HG03442 (cell line): ENCODE measurements at regions not wholly inside any gene's neighbourhood (a gene's known extent, or its start where the extent isn't known, plus 50 kb on each side); places are given as distances from the start of the nearest gene placed in this dataset.
"Not testable (repeated sequence)": the region's sequence is repeated elsewhere in the genome, so short reads cannot be mapped to it uniquely, and the experiment has no call there.

ENCODE experiments used
- ATAC-seq: cut with Tn5 transposase; IDR thresholded peaks from one replicate; pipeline ENCODE4 v1.9.1; 2021; ENCODE audit warnings: mild to moderate bottlenecking, moderate library complexity; ENCODE audit not compliant: unreplicated experiment

DNA sequence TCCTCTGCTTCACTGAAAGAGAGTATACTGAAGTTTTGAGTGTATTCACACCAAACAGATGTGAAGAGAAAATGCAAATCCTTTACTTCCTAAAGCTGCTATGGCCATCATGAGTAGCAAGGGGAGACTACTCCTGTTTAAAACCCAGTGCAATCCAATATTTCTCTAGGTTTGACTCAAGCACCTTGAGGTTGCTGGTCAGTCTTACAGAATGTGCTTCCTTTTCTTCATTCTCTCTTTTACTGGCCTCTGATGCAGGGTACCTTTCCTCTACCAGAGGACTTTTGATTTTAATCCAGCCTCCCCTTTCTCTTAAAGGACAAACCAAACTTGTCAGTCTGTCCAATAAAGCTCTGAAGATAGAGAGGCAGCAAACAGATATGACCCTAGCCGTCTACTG is 98.1 kb upstream of the TLE4 start:
- no peak for ATAC-seq

DNA sequence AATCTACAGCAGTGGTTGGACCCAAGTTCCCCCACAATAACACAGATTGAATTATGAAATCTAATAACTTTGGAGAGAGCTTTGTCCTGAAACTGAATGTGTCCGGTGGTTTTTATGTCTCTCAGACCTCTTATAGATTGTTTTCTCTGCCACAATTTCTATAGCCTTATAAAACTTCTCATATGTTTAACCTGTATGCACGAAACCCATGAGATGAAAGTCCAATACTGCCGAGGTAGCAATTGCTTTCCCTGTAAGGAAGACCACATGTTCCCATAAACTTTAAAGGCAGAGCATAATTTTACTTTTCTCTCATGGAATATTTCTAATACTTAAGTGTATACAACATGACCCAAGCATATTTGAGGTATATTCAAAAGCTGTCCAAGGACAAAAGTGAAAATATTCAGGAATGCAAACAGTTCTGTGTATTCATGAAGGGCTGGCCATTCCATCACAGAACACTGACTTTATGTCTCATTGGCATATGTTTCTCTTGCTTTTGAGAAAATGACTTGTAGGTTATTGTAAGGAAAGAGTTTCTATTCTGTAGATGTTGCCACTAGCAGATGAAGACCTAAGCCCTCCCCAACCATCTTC is 94.4 kb upstream of the TLE4 start:
- no peak for ATAC-seq

DNA sequence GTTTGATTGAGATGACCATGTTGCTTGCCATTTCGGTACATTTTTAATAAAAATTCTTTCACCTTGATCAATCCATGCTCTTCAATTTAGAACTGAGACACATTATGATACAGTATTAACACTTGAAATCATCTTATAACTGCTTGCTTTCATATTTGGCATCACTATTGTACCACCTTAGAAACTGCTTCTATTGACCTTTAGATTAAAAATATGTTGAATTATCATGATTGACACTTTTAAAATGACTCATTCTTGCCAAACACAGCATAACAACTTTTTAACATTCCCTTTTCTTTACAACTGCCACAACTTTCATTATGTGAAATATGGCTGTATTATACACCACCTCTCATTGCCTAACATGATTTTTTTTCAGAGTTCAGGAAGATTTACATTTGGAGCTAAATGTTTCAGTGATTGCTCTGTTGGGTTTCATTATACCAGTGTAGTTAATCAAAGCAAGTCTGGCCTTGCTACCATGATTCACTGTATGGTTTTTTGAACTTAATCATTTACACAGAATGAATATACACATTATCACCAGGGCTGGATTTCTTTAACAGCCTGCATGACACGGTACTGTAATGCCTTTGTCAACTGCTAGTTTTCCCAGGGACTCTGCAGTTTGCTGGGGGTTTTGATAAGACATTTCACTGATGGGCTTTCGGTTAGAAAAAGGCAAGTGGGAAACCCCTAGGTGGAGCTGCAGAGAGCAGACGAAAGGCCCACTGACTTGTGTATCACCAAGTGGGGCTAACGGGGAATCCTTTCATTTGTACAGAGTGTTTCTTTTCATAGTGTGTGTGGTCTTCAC is 93.6 kb upstream of the TLE4 start:
- ATAC-seq, result peak; percentile 70

DNA sequence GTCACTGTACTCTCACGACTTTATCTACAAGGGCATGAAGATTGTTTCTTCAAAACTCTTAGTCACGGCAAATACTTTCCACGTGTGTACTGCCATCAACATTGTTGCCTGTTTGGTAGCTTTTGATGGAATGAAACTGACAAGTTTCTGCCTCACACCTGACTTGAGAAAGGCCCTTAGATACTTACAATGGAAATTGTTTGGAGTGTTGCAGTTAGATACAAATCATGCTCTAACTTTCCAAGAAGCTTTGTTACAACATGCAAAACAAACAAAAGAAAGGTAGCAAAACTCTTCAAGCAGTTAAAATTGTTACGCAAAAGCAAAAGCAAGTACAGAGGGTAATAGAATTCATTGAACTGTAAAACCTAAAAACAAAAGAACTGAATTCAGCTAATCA is 91.1 kb upstream of the TLE4 start:
- ATAC-seq, result no peak

DNA sequence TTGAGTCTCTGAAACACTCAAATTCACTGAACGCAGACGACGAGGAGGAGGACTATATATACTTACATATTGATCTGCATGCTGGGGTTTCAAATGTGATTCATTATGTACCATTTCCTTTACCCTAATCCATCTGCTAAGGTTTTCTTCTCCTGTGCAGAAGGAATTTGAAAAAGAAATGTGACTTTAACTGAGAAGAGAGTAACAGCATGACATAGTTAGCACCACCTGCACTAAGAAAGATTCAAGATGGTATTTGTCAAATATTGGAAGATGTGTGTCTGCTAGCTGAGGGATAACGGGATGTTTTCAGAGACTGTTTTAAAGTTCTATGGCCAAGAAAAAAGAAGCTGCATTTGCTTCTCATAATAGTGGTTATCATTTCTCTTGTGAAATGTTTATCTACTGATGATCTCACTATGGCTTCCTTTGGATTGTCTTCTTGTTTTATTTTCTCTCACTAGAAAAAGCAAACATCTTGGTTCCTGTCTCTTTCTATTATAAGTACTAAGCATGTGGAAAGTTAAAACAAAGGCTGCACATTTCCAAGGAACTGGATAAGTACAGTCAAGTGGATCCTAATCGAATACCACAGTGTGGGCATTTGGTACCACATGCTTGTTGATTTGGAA is 89.8 kb upstream of the TLE4 start:
- no peak for ATAC-seq

DNA sequence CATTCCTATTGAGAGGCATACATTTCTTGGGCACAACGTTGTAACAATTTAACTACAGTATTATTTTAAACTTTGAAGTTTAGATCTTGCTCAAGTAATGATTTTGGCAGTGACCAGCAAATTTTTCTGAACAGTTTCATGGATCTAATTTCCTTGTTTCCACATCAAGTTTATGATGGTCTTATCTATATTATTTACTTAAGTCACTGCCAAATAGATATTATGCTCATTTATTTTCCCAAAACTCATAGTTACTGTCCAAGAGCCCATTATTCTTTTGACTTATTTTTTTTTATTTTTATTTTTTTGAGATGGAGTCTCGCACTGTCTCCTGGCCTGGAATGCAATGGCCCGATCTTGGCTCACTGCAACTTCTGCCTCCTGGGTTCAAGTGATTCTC is 86.5 kb upstream of the TLE4 start:
- no peak for ATAC-seq

DNA sequence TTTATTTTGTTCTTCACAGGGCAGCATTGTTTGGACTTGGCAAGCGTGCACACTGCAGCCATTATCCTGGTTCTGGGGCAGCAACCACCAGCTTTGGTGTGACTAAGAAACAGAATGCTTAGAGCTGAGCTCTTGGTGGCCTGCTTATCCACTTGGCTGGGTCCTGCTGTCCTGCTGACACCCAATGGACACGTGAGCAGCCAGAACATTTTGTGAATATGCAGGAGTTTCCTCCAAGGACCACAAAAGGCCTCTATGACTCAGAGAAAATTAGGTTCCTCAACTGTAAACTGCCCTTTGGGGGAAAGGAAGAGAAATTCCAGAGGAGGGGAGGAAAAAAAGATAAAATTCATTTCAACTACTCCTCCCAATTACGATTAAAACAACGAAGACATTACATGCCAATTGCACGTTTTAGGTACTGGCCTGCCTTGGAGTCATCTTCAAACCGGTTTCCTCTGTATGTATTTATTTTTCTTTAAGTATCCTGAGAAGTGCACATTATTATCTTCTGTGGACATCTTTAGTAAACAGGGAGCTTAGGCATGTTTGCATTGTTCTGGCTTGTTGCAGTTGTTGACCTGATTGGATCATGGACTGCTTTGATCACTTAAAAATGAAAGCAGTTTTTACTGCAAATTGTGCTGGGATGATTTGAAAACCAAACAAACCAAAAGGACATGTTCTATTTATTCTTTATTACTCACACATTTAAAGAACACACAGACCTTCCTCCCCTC is 82.3 kb upstream of the TLE4 start:
- no peak for ATAC-seq

DNA sequence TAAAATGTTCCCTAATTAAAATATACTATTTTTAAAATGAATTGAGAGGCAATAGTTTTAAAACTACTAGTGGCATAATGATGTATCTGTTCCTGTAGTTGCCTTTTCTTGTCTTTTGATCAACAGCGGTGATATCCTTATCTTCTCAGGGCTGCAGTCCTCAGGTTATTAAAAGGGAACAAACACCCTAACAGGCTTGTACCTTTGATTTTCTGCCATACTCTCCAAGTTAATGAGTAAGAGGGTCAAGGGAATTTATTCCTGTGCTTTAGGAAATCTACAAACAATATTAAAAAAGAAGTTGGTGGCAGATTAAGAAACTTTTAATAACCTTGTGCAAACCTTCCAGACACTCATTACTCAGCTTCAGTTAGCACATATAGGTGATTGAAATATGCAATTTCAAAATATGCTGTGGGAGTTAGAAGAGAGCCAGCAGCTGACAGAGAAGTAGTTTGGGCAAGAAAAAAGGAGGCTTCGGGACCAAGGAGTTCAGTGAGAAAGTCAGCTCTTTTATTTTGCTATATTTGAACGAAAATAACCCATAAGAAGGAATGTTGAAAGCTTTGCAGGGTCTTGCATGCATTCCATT is 81.0 kb upstream of the TLE4 start:
- no peak for ATAC-seq

DNA sequence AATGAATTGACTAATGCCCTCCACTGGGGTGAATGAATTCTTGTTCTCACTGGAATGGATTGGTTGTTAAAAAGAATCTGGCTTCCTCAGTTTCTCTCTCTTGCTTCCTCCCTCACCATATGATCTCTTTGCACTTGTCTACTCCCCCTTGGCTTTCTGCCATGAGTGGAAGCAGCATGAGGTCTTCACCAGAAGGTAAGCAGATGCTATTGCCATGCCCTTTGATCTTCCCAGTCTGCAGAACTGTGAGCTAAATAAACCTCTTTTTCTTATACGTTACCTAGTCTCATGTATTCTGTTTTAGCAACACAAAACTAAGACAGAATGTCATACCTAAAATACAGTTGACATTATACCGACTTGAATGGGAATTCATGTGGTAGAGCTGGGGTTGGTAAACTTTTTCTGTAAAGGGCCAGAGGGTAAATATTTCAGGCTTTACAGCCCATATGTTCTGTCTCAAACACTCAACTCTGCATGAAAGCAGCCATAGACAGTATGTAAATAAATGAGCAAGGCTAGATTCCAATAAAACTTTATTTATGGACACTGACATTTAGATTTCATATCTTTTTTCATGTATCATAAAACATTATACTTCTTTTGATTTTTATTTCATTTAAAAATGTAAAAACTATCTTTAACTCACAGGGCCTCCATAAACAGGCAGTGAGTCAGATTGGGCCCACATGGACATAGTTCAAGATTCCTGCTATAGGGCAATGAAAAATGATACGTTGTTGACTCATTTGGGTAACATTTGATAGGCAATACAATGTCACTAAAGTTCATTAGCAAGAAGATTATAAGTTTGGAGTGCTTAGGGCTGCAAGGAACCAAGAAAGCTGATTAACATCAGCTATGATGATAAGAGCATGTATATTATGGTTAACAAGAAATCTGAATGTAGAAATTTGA is 79.4 kb upstream of the TLE4 start:
- no peak for ATAC-seq

DNA sequence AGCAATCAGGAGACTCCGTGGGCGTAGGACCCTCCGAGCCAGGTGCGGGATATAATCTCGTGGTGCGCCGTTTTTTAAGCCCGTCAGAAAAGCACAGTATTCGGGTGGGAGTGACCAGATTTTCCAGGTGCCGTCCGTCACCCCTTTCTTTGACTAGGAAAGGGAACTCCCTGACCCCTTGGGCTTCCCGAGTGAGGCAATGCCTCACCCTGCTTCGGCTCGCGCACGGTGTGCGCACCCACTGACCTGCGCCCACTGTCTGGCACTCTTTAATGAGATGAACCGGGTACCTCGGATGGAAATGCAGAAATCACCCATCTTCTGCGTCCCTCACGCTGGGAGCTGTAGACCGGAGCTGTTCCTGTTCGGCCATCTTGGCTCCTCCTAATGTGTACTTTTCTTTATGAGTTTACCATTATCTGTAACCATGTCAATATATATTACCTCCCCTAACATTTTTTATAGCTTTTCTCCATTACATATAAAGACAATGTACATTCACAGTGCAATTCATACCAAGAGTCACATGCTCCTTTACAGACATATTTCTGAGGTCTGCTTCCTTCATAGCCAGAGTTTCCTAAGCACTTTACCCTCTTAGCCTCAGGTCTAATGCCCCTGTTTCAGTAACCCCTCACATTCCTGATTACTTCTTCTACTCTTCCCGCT is 71.4 kb upstream of the TLE4 start:
- ATAC-seq, result not testable (repeated sequence)

DNA sequence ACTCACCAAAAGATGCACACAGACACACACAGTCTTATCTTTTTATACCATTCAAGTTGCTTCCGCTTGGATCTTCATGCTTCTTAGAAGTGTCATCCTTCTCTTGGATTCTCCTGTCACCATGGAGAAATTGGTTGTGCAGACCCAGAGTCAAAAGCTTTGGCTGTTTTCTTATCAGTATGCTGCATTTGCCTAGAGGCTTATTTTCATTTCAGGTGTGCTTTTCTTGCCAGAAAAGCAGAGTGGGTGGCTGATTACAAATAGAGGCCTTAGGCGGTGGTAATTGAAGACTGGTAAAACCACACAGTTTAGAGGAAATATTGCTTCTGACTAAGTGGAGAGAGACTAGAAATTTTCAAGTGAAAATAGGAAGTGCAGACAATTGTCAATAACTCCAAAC is 70.2 kb upstream of the TLE4 start:
- no peak for ATAC-seq

DNA sequence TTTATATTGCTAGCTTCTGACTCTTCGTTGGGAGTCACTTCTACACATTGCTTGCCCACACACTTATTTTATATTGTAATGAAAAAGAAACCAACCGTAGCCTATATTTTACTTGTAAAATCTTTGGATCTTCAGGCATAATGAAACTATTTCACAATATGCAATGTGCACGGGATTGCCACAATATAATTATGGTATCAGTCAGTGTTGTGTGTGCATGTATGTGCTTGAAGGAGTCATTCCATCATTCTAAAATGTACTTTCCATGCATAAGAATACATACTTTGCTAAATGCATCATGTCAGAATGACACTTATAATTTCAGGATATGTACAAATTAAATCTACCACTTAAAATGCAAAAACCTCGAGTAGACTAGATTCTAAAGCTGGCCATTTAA is 64.0 kb upstream of the TLE4 start:
- ATAC-seq, result no peak

DNA sequence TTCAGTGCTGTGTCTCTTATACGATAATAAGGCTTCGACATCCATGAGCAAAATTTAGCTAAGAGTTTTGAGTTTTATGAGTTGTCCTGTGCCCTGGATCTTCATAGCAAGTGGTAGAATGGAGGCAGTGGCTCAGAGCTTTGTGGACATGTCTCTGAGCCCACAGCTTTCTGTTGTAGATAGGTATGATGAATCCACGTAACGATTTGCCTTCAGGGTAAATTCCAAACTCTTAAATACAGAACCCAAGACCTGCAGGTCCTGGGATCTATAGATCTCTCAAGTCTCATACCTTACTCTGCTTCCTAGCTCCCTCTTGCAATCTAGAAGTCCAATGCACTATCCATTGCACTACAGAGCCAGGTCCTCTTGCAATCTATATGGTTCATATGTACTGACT is 59.5 kb upstream of the TLE4 start:
- ATAC-seq, result no peak
